ENCODE measurements at regions not wholly inside any gene's neighbourhood (a gene's known extent, or its start where the extent isn't known, plus 50 kb on each side); places are given as distances from the start of the nearest gene placed in this dataset.

- Mint-ChIP-seq H3K4me3 (no peak overlapping the region), H3K9me3 (peaks cover 9% of the 10 kb centered on the region), H3K4me1 (no peaks in the 10 kb centered on the region), H3K27me3 (ENCODE audit: low read depth) (no peaks in the 10 kb centered on the region), H3K27ac (ENCODE audit: unreplicated experiment) (no peak overlapping the region), H3K36me3 (ENCODE audit: low read depth) (no peaks in the 10 kb centered on the region)
- no peak for TF ChIP-seq CTCF (conservative IDR thresholded peaks at IDR 0.05)
- DNase-seq (ENCODE audit: low read depth, low spot score), result no peak
These were observed 577.5 kb upstream of the CLINT1 start for GRCh38 chr5:158436271-158437065.

GRCh38 chr5:158435161-158435616, 576.2 kb upstream of the CLINT1 start:
- H3K27me3 Mint-ChIP-seq (ENCODE audit: low read depth), result no peaks in the 10 kb centered on the region
- no peak overlapping the region for H3K27ac Mint-ChIP-seq (ENCODE audit: unreplicated experiment)
- H3K9me3 Mint-ChIP-seq, result peaks cover 9% of the 10 kb centered on the region
- H3K4me1 Mint-ChIP-seq, result no peaks in the 10 kb centered on the region
- H3K4me3 Mint-ChIP-seq, result no peak overlapping the region
- no peaks in the 10 kb centered on the region for H3K36me3 Mint-ChIP-seq (ENCODE audit: low read depth)
- no peak for TF ChIP-seq CTCF (conservative IDR thresholded peaks at IDR 0.05)
- DNase-seq (ENCODE audit: low read depth, low spot score), result no peak

- Mint-ChIP-seq H3K9me3 (peaks cover 9% of the 10 kb centered on the region), H3K27ac (ENCODE audit: unreplicated experiment) (no peak overlapping the region)
- TF ChIP-seq CTCF (conservative IDR thresholded peaks at IDR 0.05), result no peak
These were observed 575.8 kb upstream of the CLINT1 start for GRCh38 chr5:158434749-158435148.

GRCh38 chr5:158433634-158434033, 574.7 kb upstream of the CLINT1 start:
- no peak for TF ChIP-seq CTCF (conservative IDR thresholded peaks at IDR 0.05)
- Mint-ChIP-seq H3K4me3 (no peak overlapping the region), H3K4me1 (no peaks in the 10 kb centered on the region), H3K9me3 (peaks cover 9% of the 10 kb centered on the region), H3K36me3 (ENCODE audit: low read depth) (no peaks in the 10 kb centered on the region), H3K27me3 (ENCODE audit: low read depth) (no peaks in the 10 kb centered on the region), H3K27ac (ENCODE audit: unreplicated experiment) (no peak overlapping the region)
- no peak for DNase-seq (ENCODE audit: low read depth, low spot score)

More at GRCh38 chr5:158434749-158435148, 575.8 kb upstream of the CLINT1 start:
- no peaks in the 10 kb centered on the region for H3K4me1 Mint-ChIP-seq
- no peak overlapping the region for H3K4me3 Mint-ChIP-seq
- no peaks in the 10 kb centered on the region for H3K27me3 Mint-ChIP-seq (ENCODE audit: low read depth)
- H3K36me3 Mint-ChIP-seq (ENCODE audit: low read depth), result no peaks in the 10 kb centered on the region
- DNase-seq (ENCODE audit: low read depth, low spot score), result no peak

- no peak for DNase-seq (ENCODE audit: low read depth, low spot score)
- Mint-ChIP-seq H3K27me3 (ENCODE audit: low read depth) (no peaks in the 10 kb centered on the region), H3K27ac (ENCODE audit: unreplicated experiment) (no peak overlapping the region), H3K4me1 (no peaks in the 10 kb centered on the region), H3K4me3 (no peak overlapping the region), H3K36me3 (ENCODE audit: low read depth) (no peaks in the 10 kb centered on the region), H3K9me3 (peaks cover 7% of the 10 kb centered on the region)
- no peak for TF ChIP-seq CTCF (conservative IDR thresholded peaks at IDR 0.05)
These were observed 572.6 kb upstream of the CLINT1 start for GRCh38 chr5:158431369-158432029.

All from neural crest cell (in vitro differentiated cells).